Transverse colon (tissue), 4 donors: ENCODE measurements at regions not wholly inside any gene's neighbourhood (a gene's known extent, or its start where the extent isn't known, plus 50 kb on each side); places are given as distances from the start of the nearest gene placed in this dataset.

Experiments used
- DNase-seq: peaks from one replicate; pipeline ENCODE4 v3.0.0-alpha.2; 2019
- H3K27ac ChIP-seq, 4 donors: fragments of 200-600 bp; sonication (generic); 2 replicates each; pipeline ENCODE4 v1.5.1; 2016 to 2018; ENCODE audit warnings: inconsistent platforms in 4 of 4
- H3K27me3 ChIP-seq: fragments of 200-600 bp; sonication (generic); 2 replicates; pipeline ENCODE4 v1.5.1; 2017; ENCODE audit warnings: inconsistent platforms
- H3K36me3 ChIP-seq, 4 donors: fragments of 200-600 bp; sonication (generic); 2 replicates each; pipeline ENCODE4 v1.5.1; 2017 to 2019; ENCODE audit warnings: inconsistent platforms in 4 of 4
- H3K4me1 ChIP-seq, 4 donors: fragments of 200-600 bp; sonication (generic); 2 replicates each; pipeline ENCODE4 v1.5.1; 2017 to 2020; ENCODE audit warnings: inconsistent platforms in 4 of 4
- H3K4me3 ChIP-seq, 4 donors: fragments of 200-600 bp; sonication (generic); 1 replicate in 1 of 4; 2 replicates in 3 of 4; pipeline versions ENCODE4 v1.5.1 to v1.6.1; 2017 to 2019; ENCODE audit warnings: inconsistent platforms in 4 of 4
- H3K9me3 ChIP-seq, 2 donors: fragments of 200-600 bp; sonication (generic); 2 replicates each; pipeline ENCODE4 v1.5.1; 2017 to 2019; ENCODE audit warnings: inconsistent platforms in 2 of 2
- CTCF ChIP-seq, 5 experiments: fragments of 200-600 bp in 3 of 5; fragments of 450-650 bp in 2 of 5; sonication (generic) in 3 of 5; IDR thresholded peaks; 1 replicate in 2 of 5; 2 replicates in 3 of 5; pipeline ENCODE4 v1.5.1; 2016 to 2017; ENCODE audit warnings: antibody characterized with exemption in 5 of 5, inconsistent platforms in 3 of 5, mild to moderate bottlenecking in 2 of 5, moderate library complexity in 1 of 5
- EP300 ChIP-seq: sonication (generic); formaldehyde crosslinking; IDR thresholded peaks from one replicate; pipeline ENCODE4 v1.6.1; 2017; ENCODE audit warnings: antibody characterized with exemption, low read depth
- POLR2A ChIP-seq: fragments of 450-650 bp; IDR thresholded peaks from one replicate; pipeline ENCODE4 v1.6.1; 2016; ENCODE audit warnings: antibody characterized with exemption, mild to moderate bottlenecking, moderate library complexity
- POLR2AphosphoS5 ChIP-seq, 3 donors: sonication (generic); formaldehyde crosslinking; IDR thresholded peaks; one replicate each; pipeline ENCODE4 v1.6.1; 2016; ENCODE audit warnings: antibody characterized with exemption in 3 of 3
- WGBS, 2 donors: methylation state at CpG; one replicate each; pipeline ENCODE4 v1.1.5; 2018; ENCODE audit warnings: low coverage in 1 of 2; 5-methylcytosine and 5-hydroxymethylcytosine counted together
- in situ Hi-C, 4 donors: fragments of 200-750 bp; cut with MboI; loops; one replicate each; pipeline versions ENCODE4 v1.15.0 to v1.15.1; 2017; ENCODE audit warnings: low sequenced_read_pairs in 3 of 4, low pct_ligation_motif_present in 1 of 4, low pct_unique_long_range_greater_than_20kb in 1 of 4
- intact Hi-C: fragments of 100-400 bp; cut with DNase I; formaldehyde crosslinking; loops from one replicate; pipeline ENCODE4 v1.15.1; 2023; ENCODE audit warnings: low total_unique reads

GRCh38 chr2:129751409-129751808 is 228.1 kb upstream of the RAB6C start:
- no peaks in the 10 kb centered on the region for H3K36me3 ChIP-seq
- in situ Hi-C loops (no loop called here), intact Hi-C loops (no loop called here)
- no peak overlapping the region for H3K27ac ChIP-seq
- no peak for DNase-seq
- no peaks in the 10 kb centered on the region for H3K4me1 ChIP-seq
- 52 to 83% methylated on average over 1 of the region's 1 CpG for WGBS, 2 donors
- no peaks in the 10 kb centered on the region for H3K27me3 ChIP-seq
- no peak overlapping the region for H3K4me3 ChIP-seq
- no peaks in the 10 kb centered on the region for H3K9me3 ChIP-seq
- TF ChIP-seq POLR2A, result no peak
- no peak for TF ChIP-seq POLR2AphosphoS5 (IDR thresholded peaks at IDR 0.05)
- TF ChIP-seq EP300, result no peak
- TF ChIP-seq CTCF (IDR thresholded peaks at IDR 0.05), result no peak

GRCh38 chr2:129752176-129752575 is 227.3 kb upstream of the RAB6C start:
- no peak overlapping the region for H3K4me3 ChIP-seq
- in situ Hi-C loops, result no loop called here
- intact Hi-C loops, result no loop called here
- no peaks in the 10 kb centered on the region for H3K27me3 ChIP-seq
- no peak overlapping the region for H3K27ac ChIP-seq
- no peak for DNase-seq
- WGBS, 2 donors, result 56 to 79% methylated on average over 1 to 3 of the region's 3 CpGs
- H3K4me1 ChIP-seq, result no peaks in the 10 kb centered on the region
- no peaks in the 10 kb centered on the region for H3K36me3 ChIP-seq
- H3K9me3 ChIP-seq, result no peaks in the 10 kb centered on the region
- TF ChIP-seq POLR2AphosphoS5 (IDR thresholded peaks at IDR 0.05), result no peak

GRCh38 chr2:129752686-129753085 is 226.8 kb upstream of the RAB6C start:
- Histone ChIP-seq H3K27ac (no peak overlapping the region), H3K9me3 (no peaks in the 10 kb centered on the region), H3K36me3 (no peaks in the 10 kb centered on the region), H3K27me3 (no peaks in the 10 kb centered on the region), H3K4me3 (no peak overlapping the region), H3K4me1 (no peaks in the 10 kb centered on the region)
- in situ Hi-C loops, result no loop called here
- 92 to 100% methylated on average over 4 to 10 of the region's 10 CpGs for WGBS, 2 donors
- TF ChIP-seq POLR2AphosphoS5 (IDR thresholded peaks at IDR 0.05) (no peak), CTCF (IDR thresholded peaks at IDR 0.05) (no peak), EP300 (no peak), POLR2A (no peak)
- intact Hi-C loops, result no loop called here
- DNase-seq, result no peak

DNA sequence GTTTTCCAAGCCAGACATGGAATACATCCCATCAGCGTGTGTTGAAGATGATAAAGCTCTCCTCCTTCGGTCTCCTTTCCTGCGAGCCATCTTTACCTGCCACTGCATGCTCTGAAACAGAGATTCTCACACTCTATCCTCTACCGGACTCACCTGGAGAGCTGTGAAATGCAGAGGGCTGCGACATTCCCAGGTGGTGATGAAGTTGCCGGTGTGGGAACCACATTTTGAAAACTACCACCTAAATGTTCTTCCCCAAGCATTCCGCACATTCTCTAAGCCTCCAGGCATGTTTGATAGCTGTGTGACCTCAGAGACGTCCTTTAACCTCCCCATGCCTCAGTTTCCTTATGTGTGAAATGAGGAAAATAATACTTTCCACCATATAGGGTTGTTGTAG is 226.2 kb upstream of the RAB6C start:
- 79 to 85% methylated on average over 5 to 8 of the region's 8 CpGs for WGBS, 2 donors
- H3K36me3 ChIP-seq, result no peaks in the 10 kb centered on the region
- H3K9me3 ChIP-seq, result no peaks in the 10 kb centered on the region
- intact Hi-C loops, result no loop called here
- no peaks in the 10 kb centered on the region for H3K27me3 ChIP-seq
- no peak for DNase-seq
- no peaks in the 10 kb centered on the region for H3K4me1 ChIP-seq
- in situ Hi-C loops, result no loop called here
- H3K27ac ChIP-seq, result no peak overlapping the region
- H3K4me3 ChIP-seq, result no peak overlapping the region
- TF ChIP-seq POLR2A (no peak), EP300 (no peak), CTCF (IDR thresholded peaks at IDR 0.05) (no peak), POLR2AphosphoS5 (IDR thresholded peaks at IDR 0.05) (no peak)

DNA sequence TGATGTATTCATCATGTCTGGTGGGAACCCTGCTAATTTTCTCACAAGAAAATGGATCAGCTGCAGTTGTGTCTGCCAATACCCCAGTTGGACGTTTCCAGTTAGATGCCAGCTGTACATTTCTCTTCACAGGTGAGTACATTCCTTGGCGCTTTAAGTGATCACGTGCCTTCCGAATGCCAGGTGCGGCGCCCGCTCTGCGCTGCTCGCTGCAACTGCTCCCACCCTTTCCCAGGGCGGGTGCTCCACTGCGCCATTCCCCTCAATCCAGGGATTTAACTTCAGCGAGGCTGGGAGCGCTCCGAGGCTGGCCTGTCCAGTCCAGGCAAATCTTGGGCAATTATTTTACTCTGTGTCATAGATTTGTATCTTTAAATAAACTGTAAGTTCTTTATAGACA is 225.0 kb upstream of the RAB6C start:
- peaks cover 0 to 7% (median 2%) of the 10 kb centered on the region in 4 donors for H3K4me1 ChIP-seq
- WGBS, 2 donors, result 94 to 97% methylated on average over 6 to 14 of the region's 14 CpGs
- no peak overlapping the region for H3K4me3 ChIP-seq
- H3K27ac ChIP-seq, result no peak overlapping the region
- no peak for DNase-seq
- no peak for TF ChIP-seq POLR2A
- no peak for TF ChIP-seq CTCF (IDR thresholded peaks at IDR 0.05)
- TF ChIP-seq POLR2AphosphoS5 (IDR thresholded peaks at IDR 0.05), result no peak
- TF ChIP-seq EP300, result no peak
- in situ Hi-C loops, result no loop called here
- intact Hi-C loops, result no loop called here
- no peaks in the 10 kb centered on the region for H3K9me3 ChIP-seq
- no peaks in the 10 kb centered on the region for H3K27me3 ChIP-seq
- H3K36me3 ChIP-seq, result no peaks in the 10 kb centered on the region
